ENCODE measurements at regions not wholly inside any gene's neighbourhood (a gene's known extent, or its start where the extent isn't known, plus 50 kb on each side); places are given as distances from the start of the nearest gene placed in this dataset.

- Mint-ChIP-seq H3K4me3 (no peak overlapping the region), H3K4me1 (no peaks in the 10 kb centered on the region), H3K36me3 (no peaks in the 10 kb centered on the region), H3K27ac (no peak overlapping the region), H3K27me3 (peaks cover 6% of the 10 kb centered on the region), H3K9me3 (peaks cover 0 to 3% (median 1%) of the 10 kb centered on the region in 7 donors)
- H3K36me3 ChIP-seq (ENCODE audit: control insufficient read depth, insufficient read depth, low read length): no peaks in the 10 kb centered on the region
- no peaks in the 10 kb centered on the region for H3K9me3 ChIP-seq (ENCODE audit: control insufficient read depth in 2 of 2, low read length in 2 of 2)
- DNase-seq (no peak), ATAC-seq (ENCODE audit: low read depth in 2 of 2) (no peak)
- H3K4me1 ChIP-seq (ENCODE audit: control insufficient read depth, insufficient read depth, low read length, poor library complexity, severe bottlenecking): no peaks in the 10 kb centered on the region
- no peak overlapping the region for H3K4me3 ChIP-seq (ENCODE audit: low read depth, low read length)
- H3K27me3 ChIP-seq (ENCODE audit: control insufficient read depth, insufficient read depth, low read length): no peaks in the 10 kb centered on the region
- no peak overlapping the region for H3K27ac ChIP-seq (ENCODE audit: insufficient read depth, low read length, poor library complexity, severe bottlenecking)
Observed at GRCh38 chr2:48852938-48853337, 97.4 kb upstream of the LHCGR start.

GRCh38 chr2:48851161-48851560 is 95.6 kb upstream of the LHCGR start:
- H3K36me3 Mint-ChIP-seq: no peaks in the 10 kb centered on the region
- ATAC-seq (ENCODE audit: low read depth in 2 of 2): no peak
- Histone ChIP-seq H3K36me3 (ENCODE audit: control insufficient read depth, insufficient read depth, low read length) (no peaks in the 10 kb centered on the region), H3K4me1 (ENCODE audit: control insufficient read depth, insufficient read depth, low read length, poor library complexity, severe bottlenecking) (no peaks in the 10 kb centered on the region), H3K27me3 (ENCODE audit: control insufficient read depth, insufficient read depth, low read length) (no peaks in the 10 kb centered on the region), H3K27ac (ENCODE audit: insufficient read depth, low read length, poor library complexity, severe bottlenecking) (no peak overlapping the region), H3K9me3 (ENCODE audit: control insufficient read depth in 2 of 2, low read length in 2 of 2) (no peaks in the 10 kb centered on the region), H3K4me3 (ENCODE audit: low read depth, low read length) (no peak overlapping the region)
- no peaks in the 10 kb centered on the region for H3K4me1 Mint-ChIP-seq
- peaks cover 6% of the 10 kb centered on the region for H3K27me3 Mint-ChIP-seq
- DNase-seq: no peak
- H3K9me3 Mint-ChIP-seq: peaks cover 0 to 4% (median 0%) of the 10 kb centered on the region in 7 donors
- H3K27ac Mint-ChIP-seq: no peak overlapping the region
- no peak overlapping the region for H3K4me3 Mint-ChIP-seq

GRCh38 chr2:48849770-48850169 is 94.2 kb upstream of the LHCGR start:
- Mint-ChIP-seq H3K4me3 (no peak overlapping the region), H3K27ac (no peak overlapping the region), H3K36me3 (no peaks in the 10 kb centered on the region), H3K27me3 (peaks cover 6% of the 10 kb centered on the region), H3K9me3 (peaks cover 0 to 6% (median 1%) of the 10 kb centered on the region in 7 donors), H3K4me1 (no peaks in the 10 kb centered on the region)
- Histone ChIP-seq H3K27ac (ENCODE audit: insufficient read depth, low read length, poor library complexity, severe bottlenecking) (no peak overlapping the region), H3K9me3 (ENCODE audit: control insufficient read depth in 2 of 2, low read length in 2 of 2) (no peaks in the 10 kb centered on the region), H3K4me3 (ENCODE audit: low read depth, low read length) (no peak overlapping the region), H3K36me3 (ENCODE audit: control insufficient read depth, insufficient read depth, low read length) (no peaks in the 10 kb centered on the region), H3K27me3 (ENCODE audit: control insufficient read depth, insufficient read depth, low read length) (no peaks in the 10 kb centered on the region), H3K4me1 (ENCODE audit: control insufficient read depth, insufficient read depth, low read length, poor library complexity, severe bottlenecking) (no peaks in the 10 kb centered on the region)
- no peak for DNase-seq
- ATAC-seq (ENCODE audit: low read depth in 2 of 2): no peak

- no peak overlapping the region for H3K27ac Mint-ChIP-seq
- Histone ChIP-seq H3K27me3 (ENCODE audit: control insufficient read depth, insufficient read depth, low read length) (no peaks in the 10 kb centered on the region), H3K9me3 (ENCODE audit: control insufficient read depth in 2 of 2, low read length in 2 of 2) (no peaks in the 10 kb centered on the region), H3K4me1 (ENCODE audit: control insufficient read depth, insufficient read depth, low read length, poor library complexity, severe bottlenecking) (no peaks in the 10 kb centered on the region), H3K4me3 (ENCODE audit: low read depth, low read length) (no peak overlapping the region), H3K36me3 (ENCODE audit: control insufficient read depth, insufficient read depth, low read length) (no peaks in the 10 kb centered on the region), H3K27ac (ENCODE audit: insufficient read depth, low read length, poor library complexity, severe bottlenecking) (no peak overlapping the region)
- ATAC-seq (ENCODE audit: low read depth in 2 of 2) (no peak), DNase-seq (no peak)
- no peaks in the 10 kb centered on the region for H3K36me3 Mint-ChIP-seq
- peaks cover 0 to 5% (median 1%) of the 10 kb centered on the region in 7 donors for H3K9me3 Mint-ChIP-seq
- no peaks in the 10 kb centered on the region for H3K4me1 Mint-ChIP-seq
- no peaks in the 10 kb centered on the region for H3K27me3 Mint-ChIP-seq
- H3K4me3 Mint-ChIP-seq: no peak overlapping the region
Observed at GRCh38 chr2:48845684-48846083, 90.2 kb upstream of the LHCGR start.

GRCh38 chr2:48844417-48845155 is 89.1 kb upstream of the LHCGR start:
- no peak overlapping the region for H3K27ac ChIP-seq (ENCODE audit: insufficient read depth, low read length, poor library complexity, severe bottlenecking)
- H3K36me3 ChIP-seq (ENCODE audit: control insufficient read depth, insufficient read depth, low read length): no peaks in the 10 kb centered on the region
- H3K9me3 ChIP-seq (ENCODE audit: control insufficient read depth in 2 of 2, low read length in 2 of 2): no peaks in the 10 kb centered on the region
- ATAC-seq (ENCODE audit: low read depth in 2 of 2) (no peak), DNase-seq (no peak)
- no peaks in the 10 kb centered on the region for H3K36me3 Mint-ChIP-seq
- no peaks in the 10 kb centered on the region for H3K27me3 ChIP-seq (ENCODE audit: control insufficient read depth, insufficient read depth, low read length)
- no peaks in the 10 kb centered on the region for H3K27me3 Mint-ChIP-seq
- H3K27ac Mint-ChIP-seq: no peak overlapping the region
- H3K4me1 Mint-ChIP-seq: no peaks in the 10 kb centered on the region
- H3K4me3 Mint-ChIP-seq: no peak overlapping the region
- H3K4me3 ChIP-seq (ENCODE audit: low read depth, low read length): no peak overlapping the region
- H3K4me1 ChIP-seq (ENCODE audit: control insufficient read depth, insufficient read depth, low read length, poor library complexity, severe bottlenecking): no peaks in the 10 kb centered on the region
- H3K9me3 Mint-ChIP-seq: peaks cover 0 to 5% (median 1%) of the 10 kb centered on the region in 7 donors

- Mint-ChIP-seq H3K27ac (no peak overlapping the region), H3K4me3 (no peak overlapping the region), H3K9me3 (peaks cover 0 to 17% (median 4%) of the 10 kb centered on the region in 7 donors), H3K4me1 (no peaks in the 10 kb centered on the region), H3K27me3 (peaks cover 6% of the 10 kb centered on the region), H3K36me3 (no peaks in the 10 kb centered on the region)
- no peaks in the 10 kb centered on the region for H3K27me3 ChIP-seq (ENCODE audit: control insufficient read depth, insufficient read depth, low read length)
- H3K9me3 ChIP-seq (ENCODE audit: control insufficient read depth in 2 of 2, low read length in 2 of 2): no peaks in the 10 kb centered on the region
- H3K4me3 ChIP-seq (ENCODE audit: low read depth, low read length): no peak overlapping the region
- no peak overlapping the region for H3K27ac ChIP-seq (ENCODE audit: insufficient read depth, low read length, poor library complexity, severe bottlenecking)
- no peak for ATAC-seq (ENCODE audit: low read depth in 2 of 2)
- H3K36me3 ChIP-seq (ENCODE audit: control insufficient read depth, insufficient read depth, low read length): no peaks in the 10 kb centered on the region
- no peaks in the 10 kb centered on the region for H3K4me1 ChIP-seq (ENCODE audit: control insufficient read depth, insufficient read depth, low read length, poor library complexity, severe bottlenecking)
- no peak for DNase-seq
Observed at GRCh38 chr2:48841126-48841525, 85.6 kb upstream of the LHCGR start.

- H3K4me1 ChIP-seq (ENCODE audit: control insufficient read depth, insufficient read depth, low read length, poor library complexity, severe bottlenecking): no peaks in the 10 kb centered on the region
- ATAC-seq (ENCODE audit: low read depth in 2 of 2) (no peak), DNase-seq (no peak)
- no peak overlapping the region for H3K27ac ChIP-seq (ENCODE audit: insufficient read depth, low read length, poor library complexity, severe bottlenecking)
- Mint-ChIP-seq H3K27me3 (peaks cover 6% of the 10 kb centered on the region), H3K4me1 (no peaks in the 10 kb centered on the region), H3K9me3 (peaks cover 0 to 21% (median 4%) of the 10 kb centered on the region in 7 donors), H3K36me3 (no peaks in the 10 kb centered on the region), H3K4me3 (no peak overlapping the region), H3K27ac (no peak overlapping the region)
- H3K36me3 ChIP-seq (ENCODE audit: control insufficient read depth, insufficient read depth, low read length): no peaks in the 10 kb centered on the region
- no peaks in the 10 kb centered on the region for H3K27me3 ChIP-seq (ENCODE audit: control insufficient read depth, insufficient read depth, low read length)
- H3K9me3 ChIP-seq (ENCODE audit: control insufficient read depth in 2 of 2, low read length in 2 of 2): no peaks in the 10 kb centered on the region
- no peak overlapping the region for H3K4me3 ChIP-seq (ENCODE audit: low read depth, low read length)
Observed at GRCh38 chr2:48838029-48838428, 82.5 kb upstream of the LHCGR start.

- Mint-ChIP-seq H3K9me3 (peaks cover 0 to 5% (median 1%) of the 10 kb centered on the region in 7 donors), H3K4me3 (no peak overlapping the region), H3K27me3 (peaks cover 4% of the 10 kb centered on the region), H3K4me1 (no peaks in the 10 kb centered on the region), H3K27ac (no peak overlapping the region), H3K36me3 (no peaks in the 10 kb centered on the region)
- H3K4me1 ChIP-seq (ENCODE audit: control insufficient read depth, insufficient read depth, low read length, poor library complexity, severe bottlenecking): no peaks in the 10 kb centered on the region
- no peaks in the 10 kb centered on the region for H3K27me3 ChIP-seq (ENCODE audit: control insufficient read depth, insufficient read depth, low read length)
- H3K4me3 ChIP-seq (ENCODE audit: low read depth, low read length): no peak overlapping the region
- no peak overlapping the region for H3K27ac ChIP-seq (ENCODE audit: insufficient read depth, low read length, poor library complexity, severe bottlenecking)
- no peak for ATAC-seq (ENCODE audit: low read depth in 2 of 2)
- no peaks in the 10 kb centered on the region for H3K36me3 ChIP-seq (ENCODE audit: control insufficient read depth, insufficient read depth, low read length)
- H3K9me3 ChIP-seq (ENCODE audit: control insufficient read depth in 2 of 2, low read length in 2 of 2): no peaks in the 10 kb centered on the region
- no peak for DNase-seq
Observed at GRCh38 chr2:48829569-48829968, 74.0 kb upstream of the LHCGR start.

Data from CD4-positive, CD25-positive, alpha-beta regulatory T cell (primary cell).